Duodenal mucosa (tissue), 2 donors: ENCODE measurements at regions not wholly inside any gene's neighbourhood (a gene's known extent, or its start where the extent isn't known, plus 50 kb on each side); places are given as distances from the start of the nearest gene placed in this dataset.
"Not testable (repeated sequence)": the region's sequence is repeated elsewhere in the genome, so short reads cannot be mapped to it uniquely, and the experiment has no call there.

Experiments
- H3K27ac ChIP-seq: one replicate; pipeline ENCODE4 v1.7.0; 2013; ENCODE audit warnings: low read depth, low read length
- H3K27me3 ChIP-seq, 2 donors: one replicate each; pipeline ENCODE4 v1.7.0; 2013; ENCODE audit warnings: low read length in 2 of 2, control low read depth in 1 of 2; ENCODE audit not compliant: insufficient read depth in 2 of 2, control insufficient read depth in 1 of 2
- H3K36me3 ChIP-seq, 2 donors: one replicate each; pipeline ENCODE4 v1.7.0; 2013; ENCODE audit warnings: low read length in 2 of 2, control low read depth in 1 of 2; ENCODE audit not compliant: insufficient read depth in 2 of 2, control insufficient read depth in 1 of 2
- H3K4me1 ChIP-seq, 2 donors: one replicate each; pipeline ENCODE4 v1.7.0; 2013; ENCODE audit warnings: low read length in 2 of 2, control low read depth in 1 of 2; ENCODE audit not compliant: insufficient read depth in 2 of 2, control insufficient read depth in 1 of 2
- H3K4me3 ChIP-seq, 2 donors: one replicate each; pipeline ENCODE4 v1.7.0; 2013; ENCODE audit warnings: low read length in 2 of 2, low read depth in 1 of 2
- H3K9ac ChIP-seq, 2 donors: one replicate each; pipeline ENCODE4 v1.7.0; 2013; ENCODE audit warnings: low read length in 2 of 2, low read depth in 1 of 2
- H3K9me3 ChIP-seq, 2 donors: one replicate each; pipeline ENCODE4 v1.7.0; 2013; ENCODE audit warnings: low read length in 2 of 2, control low read depth in 1 of 2; ENCODE audit not compliant: control insufficient read depth in 1 of 2

- H3K27ac ChIP-seq = no peak overlapping the region
- H3K27me3 ChIP-seq = no peaks in the 10 kb centered on the region
- no peaks in the 10 kb centered on the region for H3K9me3 ChIP-seq
- no peak overlapping the region for H3K9ac ChIP-seq
- H3K4me3 ChIP-seq = no peak overlapping the region
- no peaks in the 10 kb centered on the region for H3K36me3 ChIP-seq
- no peaks in the 10 kb centered on the region for H3K4me1 ChIP-seq
Measured at GRCh38 chr1:163981500-163982030, 577.4 kb upstream of the PBX1 start.

- Histone ChIP-seq H3K27me3 (no peaks in the 10 kb centered on the region), H3K27ac (no peak overlapping the region), H3K36me3 (no peaks in the 10 kb centered on the region), H3K9ac (no peak overlapping the region), H3K4me3 (no peak overlapping the region), H3K9me3 (no peaks in the 10 kb centered on the region), H3K4me1 (no peaks in the 10 kb centered on the region)
Measured at GRCh38 chr1:163983097-163983496, 575.9 kb upstream of the PBX1 start.

GRCh38 chr1:163985700-163986099 is 573.3 kb upstream of the PBX1 start:
- Histone ChIP-seq H3K9me3 (no peaks in the 10 kb centered on the region), H3K4me1 (no peaks in the 10 kb centered on the region), H3K9ac (no peak overlapping the region), H3K36me3 (no peaks in the 10 kb centered on the region), H3K4me3 (no peak overlapping the region), H3K27ac (no peak overlapping the region), H3K27me3 (no peaks in the 10 kb centered on the region)

- Histone ChIP-seq H3K27ac (no peak overlapping the region), H3K27me3 (no peaks in the 10 kb centered on the region), H3K9ac (no peak overlapping the region), H3K4me3 (no peak overlapping the region), H3K4me1 (no peaks in the 10 kb centered on the region), H3K9me3 (no peaks in the 10 kb centered on the region), H3K36me3 (no peaks in the 10 kb centered on the region)
Measured at GRCh38 chr1:163999131-163999530, 559.9 kb upstream of the PBX1 start.

GRCh38 chr1:164006186-164006585 is 552.8 kb upstream of the PBX1 start:
- H3K9me3 ChIP-seq, H3K36me3 ChIP-seq, H3K27ac ChIP-seq, H3K4me3 ChIP-seq, H3K4me1 ChIP-seq, H3K27me3 ChIP-seq, H3K9ac ChIP-seq: not testable (repeated sequence)

- H3K27me3 ChIP-seq = no peaks in the 10 kb centered on the region
- no peak overlapping the region for H3K4me3 ChIP-seq
- no peak overlapping the region for H3K9ac ChIP-seq
- no peaks in the 10 kb centered on the region for H3K9me3 ChIP-seq
- H3K27ac ChIP-seq = no peak overlapping the region
- no peaks in the 10 kb centered on the region for H3K4me1 ChIP-seq
- H3K36me3 ChIP-seq = no peaks in the 10 kb centered on the region
Measured at GRCh38 chr1:164006621-164007020, 552.4 kb upstream of the PBX1 start.

GRCh38 chr1:164017239-164017638 is 541.7 kb upstream of the PBX1 start:
- Histone ChIP-seq H3K36me3 (no peaks in the 10 kb centered on the region), H3K4me3 (no peak overlapping the region), H3K4me1 (no peaks in the 10 kb centered on the region), H3K9me3 (no peaks in the 10 kb centered on the region), H3K27ac (no peak overlapping the region), H3K9ac (no peak overlapping the region), H3K27me3 (no peaks in the 10 kb centered on the region)

- no peak overlapping the region for H3K4me3 ChIP-seq
- H3K27me3 ChIP-seq = no peaks in the 10 kb centered on the region
- H3K27ac ChIP-seq = no peak overlapping the region
- no peaks in the 10 kb centered on the region for H3K9me3 ChIP-seq
- no peaks in the 10 kb centered on the region for H3K36me3 ChIP-seq
- H3K9ac ChIP-seq = no peak overlapping the region
- no peaks in the 10 kb centered on the region for H3K4me1 ChIP-seq
Measured at GRCh38 chr1:164020391-164020790, 538.6 kb upstream of the PBX1 start.

- Histone ChIP-seq H3K27ac (no peak overlapping the region), H3K36me3 (no peaks in the 10 kb centered on the region), H3K9me3 (no peaks in the 10 kb centered on the region), H3K27me3 (no peaks in the 10 kb centered on the region), H3K4me1 (no peaks in the 10 kb centered on the region), H3K9ac (no peak overlapping the region), H3K4me3 (no peak overlapping the region)
Measured at GRCh38 chr1:164021813-164022212, 537.2 kb upstream of the PBX1 start.

- no peak overlapping the region for H3K9ac ChIP-seq
Measured at GRCh38 chr1:164033782-164034181, 525.2 kb upstream of the PBX1 start.

GRCh38 chr1:164040754-164041153 is 518.2 kb upstream of the PBX1 start:
- no peak overlapping the region for H3K27ac ChIP-seq

More at GRCh38 chr1:164033782-164034181, 525.2 kb upstream of the PBX1 start:
- H3K27me3 ChIP-seq = no peaks in the 10 kb centered on the region
- H3K4me3 ChIP-seq = no peak overlapping the region
- H3K27ac ChIP-seq = no peak overlapping the region
- no peaks in the 10 kb centered on the region for H3K4me1 ChIP-seq
- H3K36me3 ChIP-seq = no peaks in the 10 kb centered on the region
- H3K9me3 ChIP-seq = peaks cover 8 to 9% of the 10 kb centered on the region in 2 donors

More at GRCh38 chr1:164040754-164041153, 518.2 kb upstream of the PBX1 start:
- no peak overlapping the region for H3K4me3 ChIP-seq
- no peaks in the 10 kb centered on the region for H3K27me3 ChIP-seq
- no peaks in the 10 kb centered on the region for H3K36me3 ChIP-seq
- H3K4me1 ChIP-seq = no peaks in the 10 kb centered on the region
- H3K9ac ChIP-seq = no peak overlapping the region
- H3K9me3 ChIP-seq = no peaks in the 10 kb centered on the region
